ENCODE measurements at regions not wholly inside any gene's neighbourhood (a gene's known extent, or its start where the extent isn't known, plus 50 kb on each side); places are given as distances from the start of the nearest gene placed in this dataset.

DNA sequence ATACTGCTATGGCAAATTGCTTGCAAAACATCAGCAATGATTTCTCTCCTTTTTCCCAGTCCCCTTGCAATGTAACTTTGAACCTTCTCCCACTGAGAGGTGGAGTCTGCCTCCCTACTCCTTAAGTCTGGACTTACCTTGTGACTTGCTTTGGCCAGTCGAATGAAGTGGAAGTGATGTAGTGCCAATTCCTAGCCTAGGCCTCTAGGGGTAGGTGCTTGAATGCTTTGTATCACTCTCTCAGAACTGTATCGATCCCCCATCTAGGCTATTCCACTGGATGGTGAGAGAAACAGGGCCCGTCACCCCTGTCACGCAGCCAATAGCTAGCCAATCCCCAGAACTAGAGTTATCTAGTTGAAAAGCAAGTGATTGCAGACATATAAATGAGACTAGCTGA is 238.6 kb downstream of the BTBD3 start:
- Mint-ChIP-seq H3K9me3 (ENCODE audit: insufficient read depth) (no peaks in the 10 kb centered on the region), H3K27ac (no peak overlapping the region), H3K27me3 (no peaks in the 10 kb centered on the region), H3K4me1 (no peaks in the 10 kb centered on the region), H3K4me3 (no peak overlapping the region)
- no peak overlapping the region for H2AFZ ChIP-seq (ENCODE audit: insufficient read depth, low read depth, low read length, poor library complexity, severe bottlenecking)
- no peaks in the 10 kb centered on the region for H3K9me3 ChIP-seq (ENCODE audit: control extremely low read depth in 1 of 3, control insufficient read depth in 2 of 3, insufficient read depth in 1 of 3, low read length in 2 of 3)
- H3K27ac ChIP-seq (ENCODE audit: low read length in 2 of 2) = no peak overlapping the region
- WGBS (ENCODE audit: insufficient coverage) = no CpG with 5 or more reads among the region's 4 CpGs
- H3K4me3 ChIP-seq (ENCODE audit: control extremely low read depth in 1 of 5, extremely low read depth in 1 of 5, insufficient read depth in 1 of 5, low read depth in 2 of 5, low read length in 4 of 5) = no peak overlapping the region
- H3K4me2 ChIP-seq (replicated peaks; ENCODE audit: low read depth, low read length, poor library complexity, severe bottlenecking) = no peak overlapping the region
- H4K20me1 ChIP-seq (ENCODE audit: control insufficient read depth, insufficient read depth, low read length, poor library complexity, severe bottlenecking) = no peaks in the 10 kb centered on the region
- no peaks in the 10 kb centered on the region for H3K36me3 ChIP-seq (replicated peaks in 1 of 2; ENCODE audit: control extremely low read depth in 1 of 2, control insufficient read depth in 1 of 2, extremely low read depth in 1 of 2, insufficient read depth in 2 of 2, low read length in 1 of 2)
- H3K4me1 ChIP-seq (ENCODE audit: control insufficient read depth in 2 of 2, insufficient read depth in 2 of 2, low read length in 2 of 2) = no peaks in the 10 kb centered on the region
- ATAC-seq (ENCODE audit: low read depth) = no peak
- CTCF ChIA-PET = interaction anchor here (1.2 kb wide), 1 partner anchor 13 kb away, joined by 3 read pairs; no protein-coding TSS in a partner anchor
- no peak overlapping the region for H3K9ac ChIP-seq (ENCODE audit: low read length)
- POLR2A ChIA-PET = no interaction called here
- DNase-seq = no peak
- intact Hi-C loops (cut with micrococcal nuclease) = no loop called here
- H3K27me3 ChIP-seq (replicated peaks in 1 of 4; ENCODE audit: control extremely low read depth in 1 of 4, control insufficient read depth in 3 of 4, insufficient read depth in 4 of 4, low read length in 3 of 4) = no peaks in the 10 kb centered on the region
- H3K79me2 ChIP-seq (ENCODE audit: control insufficient read depth, insufficient read depth, low read length) = no peaks in the 10 kb centered on the region
- TF ChIP-seq CTCF (IDR thresholded peaks at IDR 0.05) (no peak), EZH2 (IDR thresholded peaks at IDR 0.05; ENCODE audit: borderline replicate concordance, insufficient read depth, low read depth, low read length, poor library complexity, severe bottlenecking) (no peak)

DNA sequence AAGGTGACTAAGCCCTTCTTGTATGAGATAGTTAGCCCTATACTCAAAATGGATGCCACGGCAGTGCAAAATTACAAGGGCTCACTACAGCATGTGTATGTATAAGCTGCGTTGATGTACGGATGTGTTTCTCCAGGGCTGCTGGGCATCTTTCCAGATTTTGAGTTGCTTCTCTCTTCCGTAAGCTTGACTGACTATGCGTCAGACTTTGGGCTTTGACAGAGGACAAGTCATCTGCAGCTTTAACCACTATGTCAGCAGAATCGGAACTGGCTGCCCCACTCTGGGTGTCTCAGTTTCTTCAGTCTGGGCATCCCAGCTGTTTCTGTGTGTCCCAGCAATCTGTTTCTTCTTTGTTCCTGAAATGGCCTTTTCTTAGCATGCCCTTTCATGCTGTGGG is 241.6 kb downstream of the BTBD3 start:
- TF ChIP-seq CTCF (IDR thresholded peaks at IDR 0.05) (no peak), EZH2 (IDR thresholded peaks at IDR 0.05; ENCODE audit: borderline replicate concordance, insufficient read depth, low read depth, low read length, poor library complexity, severe bottlenecking) (no peak)
- H3K27me3 Mint-ChIP-seq = no peaks in the 10 kb centered on the region
- Histone ChIP-seq H3K36me3 (replicated peaks in 1 of 2; ENCODE audit: control extremely low read depth in 1 of 2, control insufficient read depth in 1 of 2, extremely low read depth in 1 of 2, insufficient read depth in 2 of 2, low read length in 1 of 2) (no peaks in the 10 kb centered on the region), H3K79me2 (ENCODE audit: control insufficient read depth, insufficient read depth, low read length) (no peaks in the 10 kb centered on the region), H3K4me1 (ENCODE audit: control insufficient read depth in 2 of 2, insufficient read depth in 2 of 2, low read length in 2 of 2) (no peaks in the 10 kb centered on the region), H3K9ac (ENCODE audit: low read length) (no peak overlapping the region), H3K4me3 (ENCODE audit: control extremely low read depth in 1 of 5, extremely low read depth in 1 of 5, insufficient read depth in 1 of 5, low read depth in 2 of 5, low read length in 4 of 5) (no peak overlapping the region), H3K27me3 (replicated peaks in 1 of 4; ENCODE audit: control extremely low read depth in 1 of 4, control insufficient read depth in 3 of 4, insufficient read depth in 4 of 4, low read length in 3 of 4) (no peaks in the 10 kb centered on the region), H3K27ac (ENCODE audit: low read length in 2 of 2) (no peak overlapping the region), H4K20me1 (ENCODE audit: control insufficient read depth, insufficient read depth, low read length, poor library complexity, severe bottlenecking) (no peaks in the 10 kb centered on the region), H3K9me3 (ENCODE audit: control extremely low read depth in 1 of 3, control insufficient read depth in 2 of 3, insufficient read depth in 1 of 3, low read length in 2 of 3) (no peaks in the 10 kb centered on the region), H3K4me2 (replicated peaks; ENCODE audit: low read depth, low read length, poor library complexity, severe bottlenecking) (no peak overlapping the region), H2AFZ (ENCODE audit: insufficient read depth, low read depth, low read length, poor library complexity, severe bottlenecking) (no peak overlapping the region)
- intact Hi-C loops (cut with micrococcal nuclease) = no loop called here
- ChIA-PET CTCF (no interaction called here), POLR2A (no interaction called here)
- H3K27ac Mint-ChIP-seq = no peak overlapping the region
- peaks cover 2% of the 10 kb centered on the region for H3K9me3 Mint-ChIP-seq (ENCODE audit: insufficient read depth)
- H3K4me1 Mint-ChIP-seq = no peaks in the 10 kb centered on the region
- DNase-seq (no peak), ATAC-seq (ENCODE audit: low read depth) (no peak)
- no peak overlapping the region for H3K4me3 Mint-ChIP-seq
- 100% methylated on average over 6 of the region's 6 CpGs for WGBS (ENCODE audit: insufficient coverage)

Data from B cell (primary cell).